HG03460 (cell line): ENCODE measurements at regions not wholly inside any gene's neighbourhood (a gene's known extent, or its start where the extent isn't known, plus 50 kb on each side); places are given as distances from the start of the nearest gene placed in this dataset.

Experiments used
- ATAC-seq: cut with Tn5 transposase; IDR thresholded peaks from one replicate; pipeline ENCODE4 v1.9.1; 2021; ENCODE audit not compliant: unreplicated experiment

DNA sequence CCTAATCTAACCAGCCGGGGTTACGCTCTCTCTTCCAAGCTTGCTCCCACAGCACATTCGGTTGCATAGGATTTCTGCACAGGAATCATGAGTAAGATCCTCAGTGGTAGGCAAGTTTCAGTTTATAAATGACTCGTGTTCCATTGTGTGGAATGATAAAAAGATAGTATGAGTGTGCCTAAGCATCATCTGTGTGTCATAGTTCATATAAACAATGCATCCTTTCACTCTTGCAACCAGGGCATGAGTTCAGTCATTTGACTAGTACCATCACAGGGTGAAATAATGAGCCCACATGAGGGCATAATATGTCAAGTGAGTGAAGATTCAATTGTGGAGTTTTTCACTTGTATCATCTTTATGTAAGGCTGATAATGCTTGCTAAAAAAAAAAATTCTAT, 417.1 kb upstream of the CDH2 start:
- no peak for ATAC-seq

DNA sequence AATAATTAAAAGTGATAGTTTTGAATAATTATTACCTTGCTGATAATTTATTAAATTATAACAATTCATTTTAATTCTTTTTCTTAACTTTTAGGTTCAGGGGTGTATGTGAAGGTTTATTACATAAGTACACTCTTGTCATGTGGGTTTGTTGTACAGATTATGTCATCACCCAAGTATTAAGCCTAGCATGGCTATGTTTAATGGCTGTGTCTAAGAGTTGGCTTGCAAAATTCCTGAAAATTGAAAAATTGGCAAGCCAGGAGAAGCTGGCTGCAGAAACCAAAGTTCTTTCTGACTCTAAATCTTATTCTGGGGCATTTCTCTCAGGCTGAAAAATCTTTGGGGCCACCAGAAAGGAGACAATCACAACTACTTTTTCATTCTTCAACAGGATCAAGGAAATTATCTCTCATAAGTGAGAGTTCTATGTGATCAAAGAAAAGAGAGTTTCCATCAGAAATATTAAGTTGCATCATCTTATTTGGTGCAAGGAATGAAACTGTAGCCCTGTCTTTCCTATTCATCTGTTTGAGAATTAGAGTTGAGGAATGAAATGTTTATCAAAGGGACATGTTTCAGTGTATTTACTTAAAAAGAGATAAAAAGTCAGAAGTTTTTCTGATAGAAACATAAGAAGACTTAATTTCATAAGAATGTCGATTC, 412.1 kb upstream of the CDH2 start:
- no peak for ATAC-seq

DNA sequence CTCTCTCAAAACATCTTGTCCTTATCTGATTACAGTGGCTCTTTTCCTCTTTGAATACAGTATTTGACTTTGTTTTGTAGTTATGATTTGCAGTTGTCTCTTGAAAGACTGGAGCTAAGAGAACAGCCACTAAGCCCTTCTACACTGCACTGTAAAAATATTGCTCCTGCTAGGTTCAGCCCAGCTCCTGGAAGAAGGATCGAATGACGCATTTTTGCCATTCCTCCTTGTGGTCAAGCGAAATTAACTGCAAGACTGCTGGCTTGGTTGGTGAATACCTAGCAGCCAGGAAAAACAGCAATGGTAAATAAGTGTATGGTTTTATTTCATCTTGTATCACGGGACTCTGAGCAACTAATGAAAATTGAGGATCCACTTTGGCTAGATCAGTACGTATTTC, 407.8 kb upstream of the CDH2 start:
- ATAC-seq, result no peak

GRCh38 chr18:28582724-28583123, 405.8 kb upstream of the CDH2 start:
- ATAC-seq, result no peak

DNA sequence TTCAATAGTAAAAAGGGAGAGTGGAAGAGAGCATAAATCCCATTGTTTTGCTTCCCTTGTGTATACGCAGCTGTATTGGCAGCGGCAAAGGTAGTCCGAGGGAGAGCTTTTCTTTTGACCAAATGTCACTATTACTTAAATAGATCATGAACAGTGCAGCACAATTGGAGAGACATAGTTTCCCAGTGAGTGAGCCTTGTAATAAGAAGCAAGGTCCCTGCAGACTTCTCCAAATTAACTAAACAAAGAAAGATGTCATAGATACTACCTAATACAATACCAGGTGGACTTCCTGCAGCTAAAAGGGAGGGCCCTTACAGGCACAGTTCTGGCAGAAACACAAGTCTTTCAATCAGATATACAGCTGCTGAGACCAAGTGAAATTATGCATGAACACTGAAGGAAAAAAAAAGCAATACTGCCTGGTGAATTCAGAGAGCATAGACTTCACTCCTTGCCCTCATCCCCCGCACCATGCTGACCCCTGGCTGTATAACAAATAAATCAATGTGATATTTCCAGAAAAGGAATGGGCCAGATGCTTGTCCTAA, 404.7 kb upstream of the CDH2 start:
- no peak for ATAC-seq

DNA sequence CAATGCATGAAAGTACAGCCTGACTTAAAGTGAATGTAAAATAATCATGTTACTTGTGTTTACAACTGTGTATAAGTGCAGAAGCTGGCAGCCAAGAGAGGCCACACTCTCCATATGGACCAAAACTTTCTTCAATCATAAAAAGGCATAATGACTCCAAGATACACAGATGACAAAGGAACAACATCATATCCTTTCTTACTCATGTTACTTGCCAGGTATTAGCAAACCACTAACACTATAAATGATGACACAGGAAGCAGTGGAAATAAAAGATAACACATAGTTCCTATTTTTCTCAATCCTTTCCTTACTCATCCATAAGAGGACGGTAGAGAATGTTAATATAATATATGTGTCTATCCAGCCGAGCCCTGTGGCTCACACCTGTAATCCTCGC, 400.0 kb upstream of the CDH2 start:
- no peak for ATAC-seq

DNA sequence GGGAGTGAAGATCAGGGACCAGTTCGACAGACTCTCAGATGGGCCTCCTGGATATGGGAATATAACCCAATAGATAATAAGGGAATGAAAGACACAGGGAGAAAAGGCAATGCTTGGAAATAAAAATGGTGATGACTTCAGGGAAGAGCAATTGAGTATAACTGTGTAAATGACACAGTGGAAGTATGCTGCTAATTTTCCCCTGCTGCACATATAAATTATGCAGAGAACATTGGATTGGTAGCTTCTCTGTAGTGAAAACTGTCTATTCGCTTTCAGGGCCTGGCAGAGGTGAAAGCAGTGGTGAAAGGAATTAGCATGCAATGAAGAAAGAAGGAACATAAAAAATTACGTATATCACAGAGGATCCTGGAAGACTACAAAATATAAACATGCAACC, 398.2 kb upstream of the CDH2 start:
- ATAC-seq, result no peak

DNA sequence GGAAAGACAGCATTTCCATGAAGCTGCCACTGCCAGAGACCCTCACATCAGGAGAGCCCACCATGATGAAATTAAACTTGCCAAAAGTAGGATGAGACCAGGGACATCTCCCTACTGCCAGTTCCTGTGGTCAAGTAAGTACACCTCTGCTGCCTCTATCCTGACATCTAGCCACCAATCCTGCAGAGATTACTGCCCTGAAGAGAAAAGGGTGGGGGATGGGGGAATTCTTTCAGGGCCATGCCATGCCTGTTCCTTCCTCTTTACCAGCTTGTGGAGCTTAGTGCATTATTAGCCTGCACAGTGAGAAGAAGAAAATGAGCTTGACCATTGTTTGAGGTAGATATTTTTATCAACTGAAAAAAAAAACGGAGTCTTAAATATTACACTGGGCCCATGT, 397.2 kb upstream of the CDH2 start:
- no peak for ATAC-seq

- no peak for ATAC-seq
Observed at GRCh38 chr18:28571929-28572328, 395.0 kb upstream of the CDH2 start.

DNA sequence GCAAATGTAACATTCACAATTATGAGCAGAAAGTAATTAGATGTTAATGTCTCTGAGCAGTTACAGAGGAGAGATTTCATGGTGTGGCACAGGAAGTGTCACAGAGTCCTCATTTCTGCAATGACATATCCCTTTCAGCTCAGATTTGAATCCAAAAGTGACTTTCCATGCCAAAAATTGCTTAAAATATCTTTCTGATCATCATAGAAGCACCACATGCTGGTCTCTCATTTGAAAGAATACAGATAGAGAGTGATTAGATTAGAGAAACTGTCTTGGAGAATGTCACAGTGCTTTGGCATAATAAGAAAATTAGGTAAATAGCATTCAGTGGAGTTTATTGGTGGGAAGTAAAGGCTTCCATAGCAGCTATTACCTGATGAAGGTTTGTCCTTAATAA, 383.4 kb upstream of the CDH2 start:
- no peak for ATAC-seq

DNA sequence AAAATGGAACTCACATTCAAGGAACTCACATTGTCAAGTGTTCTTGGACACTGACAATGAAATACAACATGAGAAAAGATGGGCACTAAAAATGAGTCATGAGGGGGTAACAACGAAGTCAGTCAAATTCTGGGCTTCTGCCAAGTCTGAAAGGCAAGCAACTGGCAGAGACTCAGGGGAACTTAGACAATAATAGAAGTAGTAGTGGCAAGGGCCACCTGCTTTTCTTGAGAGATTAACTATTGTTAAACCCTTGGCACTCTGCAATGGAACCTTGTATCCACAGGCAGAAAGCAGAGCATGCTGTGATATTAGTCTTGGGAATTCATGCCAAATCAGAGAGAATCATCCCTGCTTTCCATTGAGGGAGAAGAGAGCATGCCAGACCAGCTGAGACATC, 382.6 kb upstream of the CDH2 start:
- no peak for ATAC-seq

- no peak for ATAC-seq
Observed at GRCh38 chr18:28541934-28542333, 365.0 kb upstream of the CDH2 start.

DNA sequence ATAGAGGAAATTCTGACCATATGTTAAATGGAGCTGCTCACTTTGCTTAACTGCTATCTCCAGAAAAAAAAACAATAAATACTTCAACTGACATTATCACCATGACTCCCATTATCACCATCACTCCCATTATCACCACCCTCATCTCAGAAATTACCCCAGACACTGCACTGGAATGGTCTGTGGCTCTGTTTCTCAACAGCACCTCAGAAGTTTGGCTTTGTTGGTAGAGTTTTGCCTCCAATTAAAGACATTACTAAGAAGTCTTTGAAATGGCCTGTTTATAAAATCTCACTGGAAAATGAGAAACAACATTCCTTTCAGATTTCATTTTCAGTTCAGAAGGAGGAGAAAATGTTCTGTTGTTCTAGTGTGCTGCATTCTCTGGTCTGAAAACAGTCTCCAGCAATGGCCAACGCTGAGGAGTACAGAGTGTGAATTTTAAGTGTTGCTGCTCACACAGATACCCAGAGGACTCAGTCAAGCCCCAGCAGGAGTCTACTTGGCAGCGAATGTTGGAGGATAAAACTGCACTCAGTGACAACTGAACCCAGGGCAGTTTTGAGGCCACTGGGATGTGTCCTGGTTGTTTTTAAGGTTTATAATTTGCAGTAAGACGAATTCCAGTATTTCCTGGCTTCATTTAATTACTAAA, 364.5 kb upstream of the CDH2 start:
- ATAC-seq, result no peak

DNA sequence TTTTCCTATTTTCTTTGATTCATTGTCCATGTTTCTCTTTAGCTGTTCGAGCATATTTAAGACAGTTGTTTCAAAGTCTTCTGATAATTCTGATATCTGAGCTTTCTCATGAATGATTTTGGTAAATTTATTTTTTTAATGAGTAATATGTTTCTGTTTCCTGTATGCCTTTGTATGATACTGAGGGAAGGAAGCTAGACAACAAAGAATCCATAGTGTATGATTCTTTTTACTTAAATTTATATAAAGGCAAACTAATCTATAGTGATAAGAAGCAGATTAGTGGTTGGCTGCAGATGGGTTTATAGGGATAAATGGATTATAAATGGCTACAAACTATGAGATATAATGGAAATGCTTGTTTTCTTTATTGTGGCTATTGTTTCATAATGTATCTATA, 352.7 kb upstream of the CDH2 start:
- no peak for ATAC-seq

DNA sequence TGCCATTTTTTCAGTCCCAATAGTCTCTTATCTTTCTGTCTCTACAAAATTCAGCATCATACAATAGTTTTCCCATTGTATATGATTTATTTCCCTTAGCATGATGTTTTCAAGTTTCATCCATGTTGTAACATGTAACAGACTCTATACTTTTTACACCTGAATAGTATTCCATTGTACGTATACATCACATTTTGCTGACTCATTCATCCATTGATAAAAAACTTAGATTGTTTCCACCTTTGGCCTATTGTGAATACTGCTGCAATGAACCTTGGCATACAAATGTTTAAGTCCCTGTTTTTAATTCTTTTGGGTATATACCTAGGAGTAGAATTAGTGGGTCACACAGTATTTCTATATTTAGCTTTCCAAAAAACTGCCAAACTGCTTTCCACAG, 349.3 kb upstream of the CDH2 start:
- no peak for ATAC-seq

GRCh38 chr18:28523758-28524475, 347.0 kb upstream of the CDH2 start:
- ATAC-seq, result no peak

- no peak for ATAC-seq
Observed at GRCh38 chr18:28522236-28522635, 345.3 kb upstream of the CDH2 start.

DNA sequence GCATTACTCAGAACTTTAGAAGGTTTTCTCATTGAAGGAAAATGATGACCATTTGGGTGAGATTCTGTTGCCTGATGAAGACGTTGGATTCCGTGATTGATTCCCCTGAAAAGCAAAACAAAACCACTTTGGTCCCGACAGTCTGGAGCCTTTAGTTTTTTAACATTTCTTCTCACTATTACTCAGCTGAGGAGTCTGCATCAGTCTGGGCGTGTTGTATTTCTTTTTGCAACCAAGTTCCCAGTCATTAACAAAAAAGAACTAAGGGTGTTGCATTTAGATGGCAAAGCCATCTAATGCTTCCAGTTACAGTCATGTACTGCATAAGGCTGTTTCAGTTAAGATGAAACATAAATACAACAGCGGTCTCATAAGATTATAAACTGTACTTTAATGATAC, 343.1 kb upstream of the CDH2 start:
- ATAC-seq, result no peak

DNA sequence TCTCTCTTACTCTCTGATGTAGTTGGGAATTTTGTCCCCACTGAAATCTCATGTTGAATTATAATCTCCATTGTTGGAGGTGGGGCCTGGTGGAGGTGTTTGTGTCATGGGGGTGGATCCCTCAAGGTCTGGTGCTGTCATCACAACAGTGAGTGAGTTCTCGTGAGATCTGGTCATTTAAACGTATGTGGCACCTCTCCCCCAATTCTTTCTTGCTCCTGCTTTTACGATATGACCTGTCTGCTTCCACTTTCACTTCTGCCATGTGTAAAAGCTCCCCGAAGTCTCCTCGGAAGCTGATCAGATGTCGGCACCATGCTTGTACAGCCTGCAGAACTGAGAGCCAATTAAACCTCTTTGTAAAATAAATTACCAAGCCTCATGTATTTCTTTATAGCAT, 337.8 kb upstream of the CDH2 start:
- no peak for ATAC-seq

GRCh38 chr18:28512357-28512756, 335.4 kb upstream of the CDH2 start:
- ATAC-seq, result no peak

GRCh38 chr18:28511413-28511821, 334.5 kb upstream of the CDH2 start:
- ATAC-seq, result no peak

DNA sequence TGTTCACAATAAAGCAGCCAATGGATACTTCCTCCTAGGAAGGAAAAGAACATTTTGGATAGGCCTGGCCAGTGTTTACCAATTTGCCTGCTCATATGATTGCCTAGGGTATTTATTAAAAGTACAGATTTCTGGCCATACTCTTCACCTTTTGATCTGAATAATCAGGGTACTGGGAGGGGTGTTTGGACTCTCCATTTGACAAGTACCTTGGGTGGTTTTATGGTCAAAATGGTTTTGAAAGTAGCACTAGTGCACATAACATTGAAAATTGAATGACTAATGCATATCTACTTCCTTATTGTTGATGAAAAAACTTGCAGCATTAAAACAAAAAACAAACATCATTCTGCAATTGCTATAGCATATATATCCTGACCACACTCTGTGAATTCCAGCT, 333.3 kb upstream of the CDH2 start:
- ATAC-seq, result no peak
